GM13977 (cell line): ENCODE measurements at regions not wholly inside any gene's neighbourhood (a gene's known extent, or its start where the extent isn't known, plus 50 kb on each side); places are given as distances from the start of the nearest gene placed in this dataset.

ENCODE experiments used
- DNase-seq: peaks from one replicate; pipeline ENCODE4 v3.0.0; 2012; ENCODE audit warnings: low spot score
- in situ Hi-C: fragments of 300-500 bp; cut with MboI; formaldehyde crosslinking; loops from one replicate; pipeline ENCODE4 v1.12.0; 2022; ENCODE audit warnings: low sequenced_read_pairs, low pct_unique_long_range_greater_than_20kb, mixed read lengths, inconsistent platforms; ENCODE audit not compliant: unreplicated experiment
- TF ChIP-seq, protein P1 (sequence below): IDR thresholded peaks from 2 replicates; pipeline ENCODE4 v1.5.1; 2012; ENCODE audit warnings: mild to moderate bottlenecking, control low read depth; ENCODE audit not compliant: insufficient read depth; ENCODE audit errors: extremely low read depth, missing control alignments

DNA sequence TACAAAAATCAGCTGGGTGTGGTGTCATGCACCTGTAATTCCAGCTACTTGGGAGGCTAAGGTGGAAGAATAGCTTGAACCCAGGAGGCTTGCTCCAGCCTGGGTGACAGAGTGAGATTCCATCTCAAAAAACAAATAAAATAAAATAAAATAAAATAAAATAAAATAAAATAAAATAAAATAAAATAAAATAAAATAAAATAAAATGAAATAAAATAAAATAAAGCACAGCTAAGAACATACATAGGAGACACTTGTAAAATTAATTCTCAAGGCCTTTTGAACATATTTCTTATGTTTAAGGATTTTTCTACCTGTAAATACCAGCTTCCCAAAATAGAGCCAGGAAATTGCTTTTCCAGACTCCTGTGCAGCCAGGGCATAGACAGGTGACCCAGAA lies 703.0 kb downstream of the ZPLD1 start:
- DNase-seq, result no peak
- TF ChIP-seq, protein P1, sequence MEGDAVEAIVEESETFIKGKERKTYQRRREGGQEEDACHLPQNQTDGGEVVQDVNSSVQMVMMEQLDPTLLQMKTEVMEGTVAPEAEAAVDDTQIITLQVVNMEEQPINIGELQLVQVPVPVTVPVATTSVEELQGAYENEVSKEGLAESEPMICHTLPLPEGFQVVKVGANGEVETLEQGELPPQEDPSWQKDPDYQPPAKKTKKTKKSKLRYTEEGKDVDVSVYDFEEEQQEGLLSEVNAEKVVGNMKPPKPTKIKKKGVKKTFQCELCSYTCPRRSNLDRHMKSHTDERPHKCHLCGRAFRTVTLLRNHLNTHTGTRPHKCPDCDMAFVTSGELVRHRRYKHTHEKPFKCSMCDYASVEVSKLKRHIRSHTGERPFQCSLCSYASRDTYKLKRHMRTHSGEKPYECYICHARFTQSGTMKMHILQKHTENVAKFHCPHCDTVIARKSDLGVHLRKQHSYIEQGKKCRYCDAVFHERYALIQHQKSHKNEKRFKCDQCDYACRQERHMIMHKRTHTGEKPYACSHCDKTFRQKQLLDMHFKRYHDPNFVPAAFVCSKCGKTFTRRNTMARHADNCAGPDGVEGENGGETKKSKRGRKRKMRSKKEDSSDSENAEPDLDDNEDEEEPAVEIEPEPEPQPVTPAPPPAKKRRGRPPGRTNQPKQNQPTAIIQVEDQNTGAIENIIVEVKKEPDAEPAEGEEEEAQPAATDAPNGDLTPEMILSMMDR, result no peak
- in situ Hi-C loops, result no loop called here

DNA sequence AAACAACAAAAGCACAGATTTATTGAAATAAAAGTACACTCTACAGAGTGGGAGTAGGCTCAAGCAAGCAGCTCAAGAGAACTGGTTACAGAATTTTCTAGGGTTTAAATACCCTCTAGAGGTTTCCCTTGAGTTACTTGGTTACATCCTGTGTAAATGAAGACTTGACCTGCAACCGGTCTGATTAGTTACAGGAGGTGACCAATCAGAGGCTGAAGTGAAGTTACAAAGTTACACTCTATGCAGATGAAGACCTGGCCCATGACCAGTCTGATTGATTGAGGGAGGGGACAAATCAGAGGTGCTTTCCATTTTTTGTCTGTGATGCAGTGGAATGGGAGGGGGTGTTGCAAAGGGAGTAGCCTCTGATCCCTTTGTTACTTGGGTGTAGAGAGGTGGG lies 723.4 kb downstream of the ZPLD1 start:
- in situ Hi-C loops, result no loop called here

DNA sequence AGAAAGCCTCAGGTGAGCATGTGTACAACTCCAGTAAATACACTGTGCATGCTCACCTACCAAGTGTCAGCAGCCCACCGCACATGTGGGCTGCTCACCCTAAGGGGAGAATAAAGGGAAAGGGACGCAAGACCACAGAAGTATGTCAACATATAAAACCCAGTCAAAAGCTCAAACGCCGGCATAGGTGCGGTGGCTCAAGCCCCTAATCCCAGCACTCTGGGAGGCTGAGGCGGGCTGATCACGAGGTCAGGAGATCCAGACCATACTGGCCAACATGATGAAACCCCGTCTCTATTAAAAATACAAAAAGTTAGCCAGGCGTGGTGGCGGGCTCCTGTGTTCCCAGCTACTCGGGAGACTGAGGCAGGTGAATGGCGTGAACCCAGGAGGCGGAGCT lies 732.1 kb downstream of the ZPLD1 start:
- DNase-seq, result no peak
- in situ Hi-C loops, result no loop called here
- TF ChIP-seq, protein P1, result no peak

More for the DNA sequence above, 723.4 kb downstream of the ZPLD1 start:
- DNase-seq, result no peak
- TF ChIP-seq, protein P1, result no peak

DNA sequence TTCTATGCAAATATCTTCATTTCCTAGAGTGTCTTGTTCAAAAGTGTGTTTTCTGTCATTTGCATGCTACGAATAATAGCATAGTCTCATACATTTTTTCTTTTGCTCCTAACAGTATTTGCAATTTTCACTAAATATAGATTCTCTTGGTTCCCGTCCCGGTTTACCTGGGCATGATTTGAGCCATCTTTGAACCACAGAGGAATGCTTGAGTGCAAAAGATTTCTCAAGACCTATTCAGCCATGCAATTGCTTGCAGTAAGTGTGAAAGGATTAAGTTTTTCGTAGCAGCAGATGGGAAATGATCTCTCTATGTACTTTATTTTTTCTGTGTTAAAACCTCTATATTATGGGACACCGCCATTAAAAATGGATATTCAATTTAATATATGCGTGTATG lies 733.0 kb downstream of the ZPLD1 start:
- in situ Hi-C loops, result no loop called here
- DNase-seq, result no peak
- TF ChIP-seq, protein P1, result no peak

DNA sequence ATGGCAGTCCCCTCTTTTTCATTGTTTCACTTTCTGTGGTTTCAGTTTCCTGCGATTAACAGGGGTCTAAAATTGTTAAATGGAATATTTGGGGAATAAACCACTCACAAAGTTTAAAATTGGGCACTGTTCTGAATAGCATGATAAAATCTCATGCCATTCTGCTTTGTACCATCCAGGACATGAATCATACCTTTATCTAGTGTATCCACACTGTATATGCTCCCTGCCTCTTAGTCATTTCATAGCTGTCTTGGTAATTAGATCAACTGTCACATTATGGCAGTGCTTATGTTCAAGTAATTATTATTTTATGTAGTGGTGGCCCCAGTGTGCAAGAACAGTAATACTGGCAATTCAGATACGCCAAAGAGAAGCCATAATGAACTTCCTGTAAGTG lies 734.5 kb downstream of the ZPLD1 start:
- TF ChIP-seq, protein P1, result no peak
- DNase-seq, result no peak
- in situ Hi-C loops, result no loop called here

DNA sequence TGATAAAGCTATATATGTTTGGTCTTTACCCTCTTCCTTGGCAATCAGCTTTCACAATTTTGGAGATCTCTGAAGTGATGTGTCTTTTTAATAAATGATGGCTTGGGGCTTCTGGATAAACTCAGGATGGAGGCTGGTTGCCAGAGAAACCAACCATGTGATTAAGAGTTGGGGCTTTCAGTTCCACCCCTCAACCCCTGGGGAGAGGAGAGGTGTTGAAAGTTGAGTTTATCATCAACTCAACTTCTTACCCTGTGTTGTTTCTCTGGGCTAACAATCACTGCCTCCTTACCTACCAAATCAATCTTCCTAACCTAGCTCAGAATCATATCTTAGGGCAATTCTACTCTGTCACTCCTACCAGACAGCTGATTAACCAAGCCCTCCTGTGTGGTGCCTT lies 735.8 kb downstream of the ZPLD1 start:
- in situ Hi-C loops, result no loop called here
- DNase-seq, result no peak
- TF ChIP-seq, protein P1, result no peak

DNA sequence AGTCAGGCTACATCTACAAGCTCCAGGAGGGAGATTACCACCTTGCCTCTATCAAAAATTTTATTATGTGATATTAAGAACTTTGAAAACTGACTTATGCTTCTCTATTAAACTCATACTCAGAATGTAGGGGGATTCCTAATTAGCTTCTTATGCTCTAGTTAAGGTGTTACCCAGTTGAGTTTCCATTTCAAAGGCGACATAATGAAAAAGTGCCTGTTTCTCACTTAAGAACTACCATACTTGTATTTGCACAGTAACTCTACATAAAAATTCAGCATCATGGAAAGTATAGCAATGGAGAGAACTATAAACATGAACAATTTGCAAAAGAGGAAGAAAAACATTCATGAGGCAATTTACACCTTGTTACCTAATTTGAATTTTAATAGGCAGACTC lies 739.1 kb downstream of the ZPLD1 start:
- no peak for DNase-seq
- TF ChIP-seq, protein P1, result no peak
- in situ Hi-C loops, result no loop called here
